ENCODE measurements at regions not wholly inside any gene's neighbourhood (a gene's known extent, or its start where the extent isn't known, plus 50 kb on each side); places are given as distances from the start of the nearest gene placed in this dataset.
"Not testable (repeated sequence)": the region's sequence is repeated elsewhere in the genome, so short reads cannot be mapped to it uniquely, and the experiment has no call there.

DNA sequence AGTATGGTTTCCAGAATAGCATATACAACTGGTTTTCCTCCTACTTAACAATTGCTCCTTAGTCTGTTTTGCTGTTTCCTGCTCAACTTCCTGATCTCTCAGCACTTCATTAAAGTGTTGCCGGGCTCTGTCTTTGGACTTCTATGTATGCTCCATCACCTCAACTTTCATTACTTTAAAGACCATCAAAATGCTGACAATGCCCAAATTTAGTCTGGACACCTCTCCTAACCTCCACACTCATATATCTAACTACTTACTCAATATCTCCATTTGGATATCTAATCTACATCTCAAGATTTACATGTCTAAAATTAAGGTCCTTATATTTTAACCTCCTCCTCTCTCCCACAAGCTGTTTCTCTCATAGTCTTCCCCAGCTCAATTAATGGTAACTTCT lies 54.4 kb upstream of the LGR5 start:
- Mint-ChIP-seq H3K27me3 (no peaks in the 10 kb centered on the region), H3K4me3 (ENCODE audit: low read depth) (no peak overlapping the region), H3K9me3 (ENCODE audit: low read depth) (peaks cover 3% of the 10 kb centered on the region), H3K4me1 (ENCODE audit: low read depth) (no peaks in the 10 kb centered on the region), H3K27ac (no peak overlapping the region), H3K36me3 (ENCODE audit: insufficient read depth) (no peaks in the 10 kb centered on the region)
- DNase-seq (ENCODE audit: low spot score, unreplicated experiment): no peak
- TF ChIP-seq, protein P1, sequence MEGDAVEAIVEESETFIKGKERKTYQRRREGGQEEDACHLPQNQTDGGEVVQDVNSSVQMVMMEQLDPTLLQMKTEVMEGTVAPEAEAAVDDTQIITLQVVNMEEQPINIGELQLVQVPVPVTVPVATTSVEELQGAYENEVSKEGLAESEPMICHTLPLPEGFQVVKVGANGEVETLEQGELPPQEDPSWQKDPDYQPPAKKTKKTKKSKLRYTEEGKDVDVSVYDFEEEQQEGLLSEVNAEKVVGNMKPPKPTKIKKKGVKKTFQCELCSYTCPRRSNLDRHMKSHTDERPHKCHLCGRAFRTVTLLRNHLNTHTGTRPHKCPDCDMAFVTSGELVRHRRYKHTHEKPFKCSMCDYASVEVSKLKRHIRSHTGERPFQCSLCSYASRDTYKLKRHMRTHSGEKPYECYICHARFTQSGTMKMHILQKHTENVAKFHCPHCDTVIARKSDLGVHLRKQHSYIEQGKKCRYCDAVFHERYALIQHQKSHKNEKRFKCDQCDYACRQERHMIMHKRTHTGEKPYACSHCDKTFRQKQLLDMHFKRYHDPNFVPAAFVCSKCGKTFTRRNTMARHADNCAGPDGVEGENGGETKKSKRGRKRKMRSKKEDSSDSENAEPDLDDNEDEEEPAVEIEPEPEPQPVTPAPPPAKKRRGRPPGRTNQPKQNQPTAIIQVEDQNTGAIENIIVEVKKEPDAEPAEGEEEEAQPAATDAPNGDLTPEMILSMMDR (IDR thresholded peaks at IDR 0.05; ENCODE audit: unreplicated experiment): no peak

DNA sequence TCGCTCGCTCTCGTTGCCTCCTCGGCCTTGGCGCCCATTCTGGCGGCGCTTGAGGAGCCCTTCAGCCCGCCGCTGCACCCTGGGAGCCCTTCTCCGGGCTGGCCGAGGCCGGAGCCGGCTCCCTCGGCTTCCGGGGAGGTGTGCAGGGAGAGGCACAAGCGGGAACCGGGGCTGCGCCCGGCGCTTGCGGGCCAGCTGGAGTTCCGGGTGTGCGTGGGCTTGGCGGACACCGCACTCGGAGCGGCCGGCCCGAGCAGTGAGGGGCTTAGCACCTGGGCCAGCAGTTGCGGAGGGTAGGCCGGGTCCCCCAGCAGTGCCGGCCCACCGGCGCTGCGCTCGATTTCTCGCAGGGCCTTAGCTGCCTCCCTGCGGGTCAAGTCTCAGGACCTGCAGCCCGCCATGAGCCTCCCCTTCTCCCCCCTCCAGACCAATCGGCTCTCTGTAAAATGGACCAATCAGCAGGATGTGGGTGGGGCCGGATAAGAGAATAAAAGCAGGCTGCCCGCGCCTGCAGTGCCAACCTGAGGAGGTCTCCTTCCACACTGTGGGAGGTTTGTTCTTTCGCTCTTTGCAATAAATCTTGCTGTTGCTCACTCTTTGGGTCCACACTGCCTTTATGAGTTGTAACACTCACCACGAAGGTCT lies 62.8 kb upstream of the LGR5 start:
- not testable (repeated sequence) for H3K27ac Mint-ChIP-seq; H3K4me3 Mint-ChIP-seq (ENCODE audit: low read depth); H3K4me1 Mint-ChIP-seq (ENCODE audit: low read depth); H3K36me3 Mint-ChIP-seq (ENCODE audit: insufficient read depth); H3K9me3 Mint-ChIP-seq (ENCODE audit: low read depth); H3K27me3 Mint-ChIP-seq; DNase-seq (ENCODE audit: low spot score, unreplicated experiment)

DNA sequence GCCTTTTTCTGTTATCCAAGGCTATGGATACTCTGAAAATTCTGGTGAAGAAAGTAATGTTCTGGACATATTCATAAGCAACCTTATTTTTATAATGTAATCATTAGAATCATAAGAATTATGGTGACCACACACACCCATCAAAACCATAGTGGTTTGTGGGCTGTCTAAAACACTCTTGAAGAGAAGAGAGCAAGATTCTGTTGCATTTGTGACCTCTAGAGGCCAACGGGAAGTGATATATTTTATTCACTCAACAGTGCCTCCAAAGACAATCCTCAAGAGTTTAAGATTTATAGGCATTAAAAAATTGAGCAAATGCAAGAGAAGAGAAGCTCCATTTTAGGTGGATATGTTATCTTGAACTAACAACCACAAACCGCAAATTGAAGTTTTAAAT lies 68.5 kb upstream of the LGR5 start:
- no peak for DNase-seq (ENCODE audit: low spot score, unreplicated experiment)
- no peaks in the 10 kb centered on the region for H3K9me3 Mint-ChIP-seq (ENCODE audit: low read depth)
- TF ChIP-seq, protein P1 (IDR thresholded peaks at IDR 0.05; ENCODE audit: unreplicated experiment): peak; percentile 27
- H3K4me3 Mint-ChIP-seq (ENCODE audit: low read depth): no peak overlapping the region
- peaks cover 4% of the 10 kb centered on the region for H3K27me3 Mint-ChIP-seq
- no peaks in the 10 kb centered on the region for H3K36me3 Mint-ChIP-seq (ENCODE audit: insufficient read depth)
- no peak overlapping the region for H3K27ac Mint-ChIP-seq
- no peaks in the 10 kb centered on the region for H3K4me1 Mint-ChIP-seq (ENCODE audit: low read depth)

DNA sequence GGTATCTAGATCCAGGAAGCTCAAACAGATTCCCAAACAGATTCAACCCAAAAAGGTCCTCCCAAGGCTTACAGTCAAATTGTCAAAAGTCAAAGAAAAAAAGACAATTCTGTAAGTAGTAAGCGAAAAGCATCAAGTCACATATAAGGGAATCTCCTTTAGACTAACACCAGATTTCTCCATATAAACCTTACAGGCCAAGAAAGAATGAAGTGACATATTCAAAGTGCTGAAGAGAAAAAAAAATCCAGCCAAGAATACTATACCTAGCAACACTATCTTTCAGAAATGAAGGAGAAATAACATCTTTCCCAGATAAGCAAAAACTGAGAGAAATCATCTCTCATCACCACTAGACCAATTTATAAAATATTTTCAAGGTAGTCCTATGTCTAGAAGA lies 79.6 kb upstream of the LGR5 start:
- H3K27me3 Mint-ChIP-seq: no peaks in the 10 kb centered on the region
- peaks cover 21% of the 10 kb centered on the region for H3K9me3 Mint-ChIP-seq (ENCODE audit: low read depth)
- no peaks in the 10 kb centered on the region for H3K4me1 Mint-ChIP-seq (ENCODE audit: low read depth)
- TF ChIP-seq, protein P1 (IDR thresholded peaks at IDR 0.05; ENCODE audit: unreplicated experiment): no peak
- no peak overlapping the region for H3K4me3 Mint-ChIP-seq (ENCODE audit: low read depth)
- DNase-seq (ENCODE audit: low spot score, unreplicated experiment): no peak
- no peak overlapping the region for H3K27ac Mint-ChIP-seq
- no peaks in the 10 kb centered on the region for H3K36me3 Mint-ChIP-seq (ENCODE audit: insufficient read depth)

DNA sequence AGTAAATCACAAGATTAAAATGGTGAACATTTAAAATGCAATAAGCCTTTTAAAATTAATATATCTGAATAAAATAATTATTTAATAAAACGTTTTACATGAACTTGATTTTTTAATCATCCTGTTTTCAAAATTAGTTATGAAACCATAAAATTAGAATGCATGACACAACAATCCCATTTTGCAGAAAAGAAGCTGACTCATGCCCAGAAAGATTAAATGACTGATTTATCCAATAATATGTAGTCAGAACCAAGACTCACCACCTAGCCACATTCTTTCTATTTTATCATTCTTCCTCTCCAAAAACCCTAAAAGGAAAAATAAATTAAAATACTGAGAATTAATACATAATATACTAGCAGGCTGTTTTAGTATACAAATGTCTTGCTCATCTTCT lies 83.0 kb upstream of the LGR5 start:
- peaks cover 17% of the 10 kb centered on the region for H3K9me3 Mint-ChIP-seq (ENCODE audit: low read depth)
- H3K4me1 Mint-ChIP-seq (ENCODE audit: low read depth): no peaks in the 10 kb centered on the region
- H3K36me3 Mint-ChIP-seq (ENCODE audit: insufficient read depth): no peaks in the 10 kb centered on the region
- no peak overlapping the region for H3K4me3 Mint-ChIP-seq (ENCODE audit: low read depth)
- H3K27ac Mint-ChIP-seq: no peak overlapping the region
- TF ChIP-seq, protein P1 (IDR thresholded peaks at IDR 0.05; ENCODE audit: unreplicated experiment): no peak
- no peaks in the 10 kb centered on the region for H3K27me3 Mint-ChIP-seq
- no peak for DNase-seq (ENCODE audit: low spot score, unreplicated experiment)

DNA sequence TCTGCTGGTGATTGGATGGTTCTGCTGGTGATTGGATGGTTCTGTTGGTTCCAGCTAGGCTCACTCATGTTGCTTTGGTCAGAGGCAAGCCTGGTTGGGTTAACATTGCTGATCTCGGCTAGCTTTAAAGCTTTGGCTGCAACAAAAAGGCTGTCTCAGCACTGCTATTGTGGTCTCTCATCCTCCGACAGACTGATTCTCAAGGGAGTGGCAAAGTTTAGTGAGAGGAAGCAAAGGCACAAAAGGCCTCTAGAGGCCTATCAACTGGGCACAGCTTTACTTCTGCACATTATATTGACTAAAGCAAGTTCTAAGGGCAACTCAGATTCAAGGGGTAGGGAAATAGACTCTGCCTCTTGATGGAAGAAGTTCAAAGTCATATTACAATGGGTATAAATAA lies 84.7 kb upstream of the LGR5 start:
- TF ChIP-seq, protein P1 (IDR thresholded peaks at IDR 0.05; ENCODE audit: unreplicated experiment): no peak
- no peak overlapping the region for H3K27ac Mint-ChIP-seq
- no peaks in the 10 kb centered on the region for H3K4me1 Mint-ChIP-seq (ENCODE audit: low read depth)
- H3K9me3 Mint-ChIP-seq (ENCODE audit: low read depth): peaks cover 8% of the 10 kb centered on the region
- no peaks in the 10 kb centered on the region for H3K36me3 Mint-ChIP-seq (ENCODE audit: insufficient read depth)
- no peak for DNase-seq (ENCODE audit: low spot score, unreplicated experiment)
- H3K27me3 Mint-ChIP-seq: no peaks in the 10 kb centered on the region
- no peak overlapping the region for H3K4me3 Mint-ChIP-seq (ENCODE audit: low read depth)

Data from progenitor cell of endocrine pancreas (in vitro differentiated cells).